Hepatocyte (in vitro differentiated cells): ENCODE measurements at regions not wholly inside any gene's neighbourhood (a gene's known extent, or its start where the extent isn't known, plus 50 kb on each side); places are given as distances from the start of the nearest gene placed in this dataset.
"Not testable (repeated sequence)": the region's sequence is repeated elsewhere in the genome, so short reads cannot be mapped to it uniquely, and the experiment has no call there.

Source experiments
- DNase-seq: peaks from one replicate; pipeline ENCODE4 v3.0.0-alpha.2; 2016; ENCODE audit warnings: low spot score
- H2AFZ ChIP-seq: fragments of 200-600 bp; sonication (generic); 2 replicates; pipeline ENCODE4 v1.6.0; 2016; ENCODE audit warnings: antibody characterized with exemption, mild to moderate bottlenecking
- H3K27ac ChIP-seq: fragments of 200-600 bp; sonication (generic); 2 replicates; pipeline ENCODE4 v1.5.1; 2016; ENCODE audit warnings: mild to moderate bottlenecking
- H3K27me3 ChIP-seq: fragments of 200-600 bp; sonication (generic); 2 replicates; pipeline ENCODE4 v1.6.1; 2016
- H3K36me3 ChIP-seq: fragments of 200-600 bp; sonication (generic); replicated peaks from 2 replicates; pipeline ENCODE4 v1.5.1; 2016; ENCODE audit warnings: low read depth; ENCODE audit not compliant: insufficient read depth
- H3K4me1 ChIP-seq: fragments of 200-600 bp; sonication (generic); 2 replicates; pipeline ENCODE4 v1.5.1; 2016; ENCODE audit warnings: mild to moderate bottlenecking, moderate library complexity; ENCODE audit not compliant: insufficient read depth
- H3K4me2 ChIP-seq: fragments of 200-600 bp; sonication (generic); 2 replicates; pipeline ENCODE4 v1.6.0; 2016
- H3K4me3 ChIP-seq: fragments of 200-600 bp; sonication (generic); 2 replicates; pipeline ENCODE4 v1.5.1; 2016; ENCODE audit warnings: mild to moderate bottlenecking
- H3K79me2 ChIP-seq: fragments of 200-600 bp; sonication (generic); 2 replicates; pipeline ENCODE4 v1.6.0; 2017; ENCODE audit warnings: mild to moderate bottlenecking
- H3K9me2 ChIP-seq: fragments of 200-600 bp; sonication (generic); replicated peaks from 2 replicates; pipeline ENCODE4 v1.6.0; 2017; ENCODE audit warnings: mild to moderate bottlenecking; ENCODE audit not compliant: insufficient read depth
- H3K9me3 ChIP-seq: fragments of 200-600 bp; sonication (generic); 2 replicates; pipeline ENCODE4 v1.5.1; 2016; ENCODE audit warnings: low read depth, mild to moderate bottlenecking
- H4K20me1 ChIP-seq: fragments of 200-600 bp; sonication (generic); 2 replicates; pipeline ENCODE4 v1.6.0; 2016; ENCODE audit warnings: mild to moderate bottlenecking; ENCODE audit not compliant: insufficient read depth, poor library complexity, severe bottlenecking
- WGBS: methylation state at CpG from one replicate; pipeline ENCODE4 v1.1.6; 2016; ENCODE audit warnings: low lambda C conversion rate; ENCODE audit errors: missing lambda C conversion rate; 5-methylcytosine and 5-hydroxymethylcytosine counted together

- not testable (repeated sequence) for H3K4me1 ChIP-seq, H3K9me3 ChIP-seq, H3K4me2 ChIP-seq, DNase-seq, H4K20me1 ChIP-seq, H3K36me3 ChIP-seq, H3K27ac ChIP-seq, H3K27me3 ChIP-seq, H2AFZ ChIP-seq, H3K9me2 ChIP-seq, H3K4me3 ChIP-seq, H3K79me2 ChIP-seq
- WGBS, result 100% methylated on average over 1 of the region's 4 CpGs
Observed at GRCh38 chr1:149371955-149372354, 102.9 kb upstream of the NBPF19 start.

DNA sequence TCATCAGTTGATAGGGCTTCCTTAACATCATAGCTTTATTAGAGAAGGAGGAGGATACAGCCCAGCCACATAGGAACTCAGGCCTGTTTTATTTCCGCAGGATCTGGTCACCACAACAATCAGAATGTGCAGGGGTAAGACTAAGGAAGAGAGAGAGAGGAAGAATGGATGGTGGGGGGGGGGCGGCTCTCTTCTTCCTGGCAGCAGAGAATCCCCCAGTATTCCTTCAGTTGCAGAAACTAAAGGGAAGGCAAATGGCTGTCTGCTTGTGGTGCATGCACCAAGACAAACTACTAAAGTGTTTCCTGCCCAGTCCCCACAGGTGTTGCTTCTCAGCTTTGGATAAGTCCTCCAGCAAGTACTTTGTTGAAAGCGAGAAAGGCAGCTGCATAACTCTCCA lies 96.4 kb upstream of the NBPF19 start:
- not testable (repeated sequence) for H3K27me3 ChIP-seq, H4K20me1 ChIP-seq, H3K4me1 ChIP-seq, H3K4me3 ChIP-seq, H3K27ac ChIP-seq, H3K9me3 ChIP-seq, H3K36me3 ChIP-seq, H2AFZ ChIP-seq, DNase-seq, H3K4me2 ChIP-seq, H3K79me2 ChIP-seq, H3K9me2 ChIP-seq
- 92% methylated on average over 2 of the region's 3 CpGs for WGBS

GRCh38 chr1:149390173-149390926 lies 84.5 kb upstream of the NBPF19 start:
- H3K9me2 ChIP-seq, H3K9me3 ChIP-seq, H3K27me3 ChIP-seq, H3K36me3 ChIP-seq, H4K20me1 ChIP-seq, H3K4me1 ChIP-seq, H2AFZ ChIP-seq: not testable (repeated sequence)
- Histone ChIP-seq H3K79me2 (peaks cover 11% of the 10 kb centered on the region), H3K27ac (peak overlapping the region; percentile 84), H3K4me2 (peak overlapping the region; percentile 42), H3K4me3 (peak overlapping the region; percentile 49)
- DNase-seq, result peak; percentile 77
- under 1% methylated on average over 14 of the region's 69 CpGs for WGBS

DNA sequence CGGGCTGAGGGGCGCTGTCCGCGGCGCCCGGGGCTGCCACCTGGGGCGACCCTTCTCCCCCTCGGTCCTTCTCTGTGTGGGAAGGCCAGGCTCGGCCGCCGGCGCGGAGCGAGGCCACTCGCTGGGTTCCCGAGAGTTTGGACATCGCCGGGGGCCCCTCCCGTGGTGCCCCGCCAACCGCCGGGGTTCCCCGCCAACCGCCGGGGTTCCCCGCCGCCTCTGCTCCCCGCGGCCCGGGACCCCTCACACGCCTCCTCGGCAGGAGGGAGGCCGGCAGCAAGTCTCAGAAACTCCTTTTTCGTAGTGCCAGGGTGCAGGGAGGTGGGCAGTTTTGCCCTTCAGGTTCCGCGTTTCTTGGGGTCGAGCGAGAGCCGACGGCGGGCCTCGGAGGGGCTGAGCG lies 83.9 kb upstream of the NBPF19 start:
- Histone ChIP-seq H3K27ac (peak overlapping the region; percentile 84), H3K4me3 (peak overlapping the region; percentile 49), H3K79me2 (peaks cover 11% of the 10 kb centered on the region), H3K4me2 (peak overlapping the region; percentile 42)
- H4K20me1 ChIP-seq, H3K36me3 ChIP-seq, H3K4me1 ChIP-seq, H3K27me3 ChIP-seq, DNase-seq, H3K9me2 ChIP-seq, H3K9me3 ChIP-seq, H2AFZ ChIP-seq: not testable (repeated sequence)
- WGBS, result no CpG with 5 or more reads among the region's 43 CpGs

- WGBS, result 94% methylated on average over 2 of the region's 2 CpGs
- not testable (repeated sequence) for H3K4me1 ChIP-seq, DNase-seq, H3K27ac ChIP-seq, H2AFZ ChIP-seq, H4K20me1 ChIP-seq, H3K4me2 ChIP-seq, H3K27me3 ChIP-seq, H3K9me2 ChIP-seq, H3K4me3 ChIP-seq, H3K9me3 ChIP-seq, H3K36me3 ChIP-seq
- peaks cover 17% of the 10 kb centered on the region for H3K79me2 ChIP-seq
Observed at GRCh38 chr1:149395802-149396201, 79.0 kb upstream of the NBPF19 start.

DNA sequence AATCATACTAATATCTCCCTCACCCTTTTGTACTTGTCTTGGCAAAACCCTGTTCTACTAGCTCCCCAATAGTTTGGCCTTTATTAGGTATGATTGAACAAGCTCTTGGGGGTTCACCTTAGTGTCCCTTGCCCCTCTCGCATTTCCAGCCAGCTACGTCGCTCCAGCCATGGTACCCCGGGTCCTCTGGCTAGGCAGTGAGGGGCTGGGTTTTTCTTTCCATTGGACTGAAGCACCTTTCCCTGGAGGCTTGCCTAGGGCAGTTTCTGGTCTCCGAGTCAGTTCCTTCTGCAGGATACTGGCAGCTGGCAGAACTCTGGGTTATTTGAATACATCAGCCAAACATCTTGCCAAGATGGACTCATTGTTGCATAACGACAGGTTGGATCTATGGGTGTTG lies 76.3 kb upstream of the NBPF19 start:
- H2AFZ ChIP-seq, H3K9me3 ChIP-seq, H3K9me2 ChIP-seq, H3K27ac ChIP-seq, DNase-seq, H3K36me3 ChIP-seq, H3K4me3 ChIP-seq, H3K4me1 ChIP-seq, H3K4me2 ChIP-seq, H4K20me1 ChIP-seq, H3K27me3 ChIP-seq: not testable (repeated sequence)
- 84% methylated on average over 6 of the region's 6 CpGs for WGBS
- H3K79me2 ChIP-seq, result peaks cover 11% of the 10 kb centered on the region

GRCh38 chr1:149408404-149408803 lies 66.4 kb upstream of the NBPF19 start:
- not testable (repeated sequence) for H3K79me2 ChIP-seq, H3K4me2 ChIP-seq, H3K9me2 ChIP-seq, H3K4me3 ChIP-seq, H3K27me3 ChIP-seq, H4K20me1 ChIP-seq, H3K36me3 ChIP-seq, DNase-seq, H2AFZ ChIP-seq, H3K27ac ChIP-seq, H3K9me3 ChIP-seq, H3K4me1 ChIP-seq

- not testable (repeated sequence) for H3K9me2 ChIP-seq, H3K36me3 ChIP-seq, H3K4me2 ChIP-seq, H3K9me3 ChIP-seq, H2AFZ ChIP-seq, H4K20me1 ChIP-seq, H3K27me3 ChIP-seq, H3K4me3 ChIP-seq, H3K4me1 ChIP-seq, H3K27ac ChIP-seq, H3K79me2 ChIP-seq, DNase-seq
- WGBS, result no CpG with 5 or more reads among the region's 1 CpG
Observed at GRCh38 chr1:149415373-149415772, 59.5 kb upstream of the NBPF19 start.

DNA sequence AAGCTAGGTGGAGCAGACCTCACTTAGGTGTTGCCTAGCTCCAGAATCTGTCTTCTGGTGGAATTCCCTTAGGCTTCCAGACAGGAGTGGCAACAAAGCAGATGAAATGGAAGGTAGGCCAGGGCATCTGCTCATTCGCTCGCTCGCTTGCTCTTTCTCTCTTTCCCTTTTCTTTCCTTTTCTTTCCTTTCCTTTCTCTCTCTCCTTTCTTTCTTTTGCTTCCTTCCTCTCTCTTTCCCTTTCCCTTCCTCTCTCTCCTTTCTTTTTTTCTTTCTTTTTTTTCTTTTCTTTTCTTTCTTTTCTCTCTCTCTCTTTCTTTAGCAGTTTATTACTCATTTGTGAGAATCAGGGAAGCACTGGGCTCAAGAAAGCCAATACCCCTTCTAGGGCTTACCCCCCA lies 56.1 kb upstream of the NBPF19 start:
- H3K9me3 ChIP-seq, H3K9me2 ChIP-seq, H3K4me2 ChIP-seq, H4K20me1 ChIP-seq, H3K27me3 ChIP-seq, H3K27ac ChIP-seq, H2AFZ ChIP-seq, H3K79me2 ChIP-seq, H3K4me3 ChIP-seq, H3K36me3 ChIP-seq, H3K4me1 ChIP-seq, DNase-seq: not testable (repeated sequence)
- WGBS, result 100% methylated on average over 3 of the region's 3 CpGs
